HCT116 (cell line): ENCODE measurements at regions not wholly inside any gene's neighbourhood (a gene's known extent, or its start where the extent isn't known, plus 50 kb on each side); places are given as distances from the start of the nearest gene placed in this dataset.

Source experiments
- ATAC-seq: fragments of 200-7000 bp; cut with Tn5 transposase; 2 replicates; pipeline ENCODE4 v1.9.1; 2020; ENCODE audit warnings: mild to moderate bottlenecking, moderate library complexity
- BruUV-seq: library from RNA; stranded (reverse); fragments of 400-500 nt; replicated peaks from 2 replicates; lab custom pipeline; 2021; lab: Mats Ljungman, UMichigan
- CTCF ChIA-PET: fragments of 300-600 bp; sonication (Branson Sonifier 250); formaldehyde crosslinking; loops from one replicate; lab custom pipeline; 2021; ENCODE audit warnings: antibody characterized with exemption; lab: Charles Lee
- POLR2A ChIA-PET: fragments of 300-600, 350-600 bp; sonication (Branson Sonifier 250); formaldehyde crosslinking; loops from one replicate; lab custom pipeline; 2021; ENCODE audit warnings: antibody characterized with exemption; lab: Charles Lee
- RAD21 ChIA-PET, 2 experiments: fragments of 300-600 bp; sonication (Branson Sonifier 250); formaldehyde crosslinking; loops; one replicate each; lab custom pipeline; 2023; ENCODE audit warnings: low total read pairs in 2 of 2; ENCODE audit not compliant: uncharacterized antibody in 2 of 2, unreplicated experiment in 2 of 2, low non-redundant PET in 1 of 2; lab: Charles Lee
- DNase-seq: peaks from one replicate; pipeline ENCODE4 v3.0.0-alpha.2; 2010; ENCODE audit warnings: low read depth, low spot score
- H2AFZ ChIP-seq: fragments of 200-600 bp; shearing (Covaris generic), sonication (generic); 2 replicates; pipeline ENCODE4 v1.6.1; 2017; ENCODE audit warnings: low read depth, mixed run types, mixed read lengths, antibody characterized with exemption, low read length; ENCODE audit not compliant: poor library complexity, severe bottlenecking
- H3K27ac ChIP-seq: 2 replicates; pipeline ENCODE4 v1.5.1; 2012; ENCODE audit warnings: low read depth, low read length
- H3K27me3 ChIP-seq: fragments of 200-600 bp; sonication (generic); 2 replicates; pipeline ENCODE4 v1.6.1; 2016; ENCODE audit warnings: mixed run types, low read length, mixed read lengths; ENCODE audit not compliant: insufficient read depth
- H3K36me3 ChIP-seq, 2 experiments: fragments of 200-500 bp in 1 of 2; fragments of 200-600 bp in 1 of 2; sonication (Bioruptor generic) in 1 of 2; sonication (generic) in 1 of 2; 2 replicates each; pipeline versions ENCODE4 v1.5.1 to v1.6.1; 2014 to 2016; ENCODE audit warnings: low read length in 2 of 2, inconsistent platforms in 1 of 2, mixed read lengths in 1 of 2, mixed run types in 1 of 2; ENCODE audit not compliant: insufficient read depth in 2 of 2, control insufficient read depth in 1 of 2
- H3K4me1 ChIP-seq, 2 experiments: fragments of 200-600 bp in 1 of 2; sonication (generic) in 1 of 2; 2 replicates each; pipeline versions ENCODE4 v1.5.1 to v1.6.1; 2012 to 2017; ENCODE audit warnings: low read length in 2 of 2, inconsistent platforms in 1 of 2, mild to moderate bottlenecking in 1 of 2, mixed read lengths in 1 of 2, mixed run types in 1 of 2, moderate library complexity in 1 of 2; ENCODE audit not compliant: insufficient read depth in 2 of 2, control insufficient read depth in 1 of 2
- H3K4me2 ChIP-seq: fragments of 200-600 bp; sonication (generic); 2 replicates; pipeline ENCODE4 v1.6.1; 2017; ENCODE audit warnings: mixed run types, low read length, mixed read lengths
- H3K4me3 ChIP-seq, 2 experiments: fragments of 200-600 bp in 1 of 2; sonication (generic) in 1 of 2; replicated peaks in 1 of 2; 2 replicates each; pipeline ENCODE4 v1.5.1; 2011 to 2016; ENCODE audit warnings: low read length in 2 of 2, control low read depth in 1 of 2, low read depth in 1 of 2, mild to moderate bottlenecking in 1 of 2, mixed read lengths in 1 of 2, mixed run types in 1 of 2
- H3K79me2 ChIP-seq: fragments of 200-600 bp; sonication (generic); 2 replicates; pipeline ENCODE4 v1.6.1; 2017; ENCODE audit warnings: mild to moderate bottlenecking, mixed run types, low read length, moderate library complexity, mixed read lengths; ENCODE audit not compliant: insufficient read depth
- H3K9ac ChIP-seq: fragments of 200-600 bp; sonication (generic); 2 replicates; pipeline ENCODE4 v1.6.1; 2016; ENCODE audit warnings: low read length, mixed read lengths
- H3K9me2 ChIP-seq: fragments of 200-600 bp; sonication (generic), shearing (Covaris generic); 2 replicates; pipeline ENCODE4 v1.6.1; 2017; ENCODE audit warnings: mixed run types, mild to moderate bottlenecking, moderate library complexity; ENCODE audit not compliant: insufficient read depth
- H3K9me3 ChIP-seq, 2 experiments: fragments of 200-500 bp in 1 of 2; fragments of 200-600 bp in 1 of 2; sonication (Bioruptor generic) in 1 of 2; sonication (generic) in 1 of 2; 2 replicates each; pipeline ENCODE4 v1.6.1; 2014 to 2017; ENCODE audit warnings: low read length in 2 of 2, mixed read lengths in 2 of 2, inconsistent platforms in 1 of 2, low read depth in 1 of 2, mild to moderate bottlenecking in 1 of 2, mixed run types in 1 of 2, moderate library complexity in 1 of 2; ENCODE audit not compliant: control insufficient read depth in 1 of 2, insufficient read depth in 1 of 2
- H4K20me1 ChIP-seq: fragments of 200-600 bp; sonication (generic), shearing (Covaris generic); 2 replicates; pipeline ENCODE4 v1.6.1; 2017; ENCODE audit warnings: mixed run types, mild to moderate bottlenecking, moderate library complexity; ENCODE audit not compliant: insufficient read depth
- CBX3 ChIP-seq: IDR thresholded peaks from 2 replicates; pipeline ENCODE4 v1.6.1; 2012; ENCODE audit warnings: low read depth
- ELF1 ChIP-seq: IDR thresholded peaks from 2 replicates; pipeline ENCODE4 v1.6.1; 2012; ENCODE audit warnings: low read depth, borderline replicate concordance
- EZH2phosphoT487 ChIP-seq: fragments of 200-600 bp; IDR thresholded peaks from 2 replicates; pipeline ENCODE4 v1.6.1; 2018; ENCODE audit warnings: antibody characterized with exemption, borderline replicate concordance
- FOSL1 ChIP-seq: IDR thresholded peaks from 2 replicates; pipeline ENCODE4 v1.6.1; 2012; ENCODE audit warnings: low read depth
- MAX ChIP-seq: IDR thresholded peaks from 2 replicates; pipeline ENCODE4 v1.6.1; 2012
- POLR2A ChIP-seq: IDR thresholded peaks from 2 replicates; pipeline ENCODE4 v1.7.0; 2011; ENCODE audit warnings: borderline replicate concordance; ENCODE audit not compliant: insufficient read depth, insufficient read length; ENCODE audit errors: extremely low read depth
- RAD21 ChIP-seq: IDR thresholded peaks from 2 replicates; pipeline ENCODE4 v1.6.1; 2012; ENCODE audit warnings: low read depth, mild to moderate bottlenecking
- REST ChIP-seq: IDR thresholded peaks from 2 replicates; pipeline ENCODE4 v1.6.1; 2012; ENCODE audit warnings: low read depth
- SIN3A ChIP-seq: IDR thresholded peaks from 2 replicates; pipeline ENCODE4 v1.6.1; 2012; ENCODE audit warnings: low read depth
- SP1 ChIP-seq: IDR thresholded peaks from 2 replicates; pipeline ENCODE4 v1.6.1; 2012; ENCODE audit warnings: low read depth
- SRF ChIP-seq: IDR thresholded peaks from 2 replicates; pipeline ENCODE4 v1.6.1; 2012; ENCODE audit warnings: low read depth
- YY1 ChIP-seq: IDR thresholded peaks from 2 replicates; pipeline ENCODE4 v1.6.1; 2011; ENCODE audit warnings: low read length, low read depth, moderate library complexity, mild to moderate bottlenecking; ENCODE audit not compliant: insufficient replicate concordance; ENCODE audit errors: extremely low read depth
- ZFX ChIP-seq: fragments of 450-650 bp; IDR thresholded peaks from 2 replicates; pipeline ENCODE4 v1.6.1; 2017
- intact Hi-C: fragments of 100-400 bp; cut with micrococcal nuclease; formaldehyde crosslinking; loops from 2 replicates; pipeline ENCODE4 v1.10.0; 2022
- TF ChIP-seq, protein P1 (sequence below), 3 experiments: fragments of 200-600 bp in 1 of 3; sonication (generic) in 1 of 3; IDR thresholded peaks in 2 of 3; conservative IDR thresholded peaks in 1 of 3; 2 replicates each; pipeline ENCODE4 v1.5.1; 2012 to 2017; ENCODE audit warnings: low read depth in 2 of 3, low read length in 2 of 3, antibody characterized with exemption in 1 of 3, borderline replicate concordance in 1 of 3, control low read depth in 1 of 3, mild to moderate bottlenecking in 1 of 3, mixed read lengths in 1 of 3, mixed run types in 1 of 3, moderate library complexity in 1 of 3; ENCODE audit not compliant: insufficient read depth in 1 of 3

GRCh38 chr14:83118029-83118428, 1584.4 kb upstream of the SEL1L start:
- intact Hi-C loops: no loop called here
- H3K9ac ChIP-seq: no peak overlapping the region
- RAD21 ChIA-PET: no interaction called here

DNA sequence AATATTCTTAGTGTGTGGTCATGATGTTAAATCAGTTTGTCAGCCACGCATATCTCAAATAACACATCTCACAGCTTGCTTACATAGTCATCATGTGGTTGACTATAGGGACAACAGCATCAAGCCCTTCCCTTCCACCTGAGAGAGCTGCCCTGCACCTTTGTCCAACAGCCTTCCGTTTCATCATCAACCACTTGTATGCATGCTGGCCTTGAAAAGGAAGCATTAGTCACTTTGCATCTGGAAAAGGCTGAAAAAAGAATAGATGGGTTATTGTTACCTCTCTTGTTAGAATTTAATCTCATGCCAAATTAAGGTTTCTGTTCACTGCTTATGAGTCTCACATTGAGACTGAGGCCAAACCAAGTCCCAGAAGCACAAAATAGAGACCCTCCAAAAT, 1586.5 kb upstream of the SEL1L start:
- H3K4me2 ChIP-seq: no peak overlapping the region
- H3K36me3 ChIP-seq: no peaks in the 10 kb centered on the region
- CTCF ChIA-PET: no interaction called here
- no peaks in the 10 kb centered on the region for H3K79me2 ChIP-seq
- peaks cover 6 to 26% of the 10 kb centered on the region in 2 experiments; a peak in 2 of 4 replicates for H3K9me3 ChIP-seq
- ATAC-seq (no peak), DNase-seq (no peak)
- no peaks in the 10 kb centered on the region for H3K27me3 ChIP-seq
- POLR2A ChIA-PET: no interaction called here
- H3K9ac ChIP-seq: no peak overlapping the region
- no peak overlapping the region for H3K27ac ChIP-seq
- H3K4me1 ChIP-seq: no peaks in the 10 kb centered on the region
- H4K20me1 ChIP-seq: no peaks in the 10 kb centered on the region
- no peak overlapping the region for H3K4me3 ChIP-seq
- no peaks in the 10 kb centered on the region for H3K9me2 ChIP-seq
- BruUV-seq: no TSS peak
- RAD21 ChIA-PET: no interaction called here
- H2AFZ ChIP-seq: no peak overlapping the region
- intact Hi-C loops: no loop called here
- no peak for TF ChIP-seq EZH2phosphoT487
- TF ChIP-seq POLR2A: no peak
- TF ChIP-seq CBX3: no peak
- TF ChIP-seq SP1: no peak
- TF ChIP-seq REST: no peak
- TF ChIP-seq MAX: no peak
- TF ChIP-seq ZFX: no peak
- no peak for TF ChIP-seq ELF1

More at GRCh38 chr14:83118029-83118428, 1584.4 kb upstream of the SEL1L start:
- CTCF ChIA-PET: no interaction called here
- TF ChIP-seq EZH2phosphoT487 (no peak), YY1 (no peak), FOSL1 (no peak), RAD21 (no peak), SIN3A (no peak), SRF (no peak), MAX (no peak)
- TF ChIP-seq, protein P1, sequence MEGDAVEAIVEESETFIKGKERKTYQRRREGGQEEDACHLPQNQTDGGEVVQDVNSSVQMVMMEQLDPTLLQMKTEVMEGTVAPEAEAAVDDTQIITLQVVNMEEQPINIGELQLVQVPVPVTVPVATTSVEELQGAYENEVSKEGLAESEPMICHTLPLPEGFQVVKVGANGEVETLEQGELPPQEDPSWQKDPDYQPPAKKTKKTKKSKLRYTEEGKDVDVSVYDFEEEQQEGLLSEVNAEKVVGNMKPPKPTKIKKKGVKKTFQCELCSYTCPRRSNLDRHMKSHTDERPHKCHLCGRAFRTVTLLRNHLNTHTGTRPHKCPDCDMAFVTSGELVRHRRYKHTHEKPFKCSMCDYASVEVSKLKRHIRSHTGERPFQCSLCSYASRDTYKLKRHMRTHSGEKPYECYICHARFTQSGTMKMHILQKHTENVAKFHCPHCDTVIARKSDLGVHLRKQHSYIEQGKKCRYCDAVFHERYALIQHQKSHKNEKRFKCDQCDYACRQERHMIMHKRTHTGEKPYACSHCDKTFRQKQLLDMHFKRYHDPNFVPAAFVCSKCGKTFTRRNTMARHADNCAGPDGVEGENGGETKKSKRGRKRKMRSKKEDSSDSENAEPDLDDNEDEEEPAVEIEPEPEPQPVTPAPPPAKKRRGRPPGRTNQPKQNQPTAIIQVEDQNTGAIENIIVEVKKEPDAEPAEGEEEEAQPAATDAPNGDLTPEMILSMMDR (IDR thresholded peaks at IDR 0.05 in 2 of 3, conservative IDR thresholded peaks at IDR 0.05 in 1 of 3; ENCODE audit: borderline replicate concordance in 1 of 3, insufficient read depth in 1 of 3, low read depth in 2 of 3, low read length in 2 of 3): no peak
- Histone ChIP-seq H2AFZ (no peak overlapping the region), H3K9me2 (no peaks in the 10 kb centered on the region), H3K27ac (no peak overlapping the region), H3K4me1 (no peaks in the 10 kb centered on the region), H3K27me3 (no peaks in the 10 kb centered on the region), H3K36me3 (no peaks in the 10 kb centered on the region), H3K79me2 (no peaks in the 10 kb centered on the region), H3K4me3 (no peak overlapping the region), H3K9me3 (peaks cover 6 to 26% of the 10 kb centered on the region in 2 experiments; a peak in 2 of 4 replicates), H4K20me1 (no peaks in the 10 kb centered on the region), H3K4me2 (no peak overlapping the region)
- no peak for ATAC-seq
- DNase-seq: no peak
- no TSS peak for BruUV-seq
- POLR2A ChIA-PET: no interaction called here
